NCI-H1092 treated with DMSO at 0.1 percent for 48 hours (cell line): ENCODE measurements at regions not wholly inside any gene's neighbourhood (a gene's known extent, or its start where the extent isn't known, plus 50 kb on each side); places are given as distances from the start of the nearest gene placed in this dataset.
"Not testable (repeated sequence)": the region's sequence is repeated elsewhere in the genome, so short reads cannot be mapped to it uniquely, and the experiment has no call there.

ENCODE experiments used
- DNase-seq: peaks from one replicate; lab custom pipeline; 2025; lab: John Stamatoyannopoulos, UW

- DNase-seq: no peak
Measured at GRCh38 chr2:16726147-16726546, 60.5 kb upstream of the CYRIA start.

- no peak for DNase-seq
Measured at GRCh38 chr2:16725549-16725948, 59.9 kb upstream of the CYRIA start.

DNA sequence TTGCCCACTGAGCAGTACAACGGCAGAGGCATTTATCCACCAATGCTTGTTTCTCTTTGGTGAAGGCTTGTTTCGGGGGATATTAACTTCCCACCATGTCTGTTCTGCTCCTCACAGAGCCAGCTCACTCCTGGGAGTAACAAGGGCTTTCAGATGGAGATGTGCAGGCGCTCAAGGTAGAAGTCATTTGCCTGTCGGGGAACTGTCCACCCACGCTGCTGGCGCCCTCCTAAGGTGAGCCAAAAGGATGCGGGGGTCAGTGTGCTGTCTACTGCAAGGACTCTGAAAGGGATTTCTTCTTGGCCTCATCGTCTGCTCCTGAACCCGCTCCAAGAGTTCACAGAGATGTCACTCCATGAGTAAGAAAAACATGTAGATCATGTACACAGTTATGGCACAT, 57.0 kb upstream of the CYRIA start:
- no peak for DNase-seq

- DNase-seq: no peak
Measured at GRCh38 chr2:16722126-16722525, 56.5 kb upstream of the CYRIA start.

- DNase-seq: not testable (repeated sequence)
Measured at GRCh38 chr2:16721529-16721928, 55.9 kb upstream of the CYRIA start.

DNA sequence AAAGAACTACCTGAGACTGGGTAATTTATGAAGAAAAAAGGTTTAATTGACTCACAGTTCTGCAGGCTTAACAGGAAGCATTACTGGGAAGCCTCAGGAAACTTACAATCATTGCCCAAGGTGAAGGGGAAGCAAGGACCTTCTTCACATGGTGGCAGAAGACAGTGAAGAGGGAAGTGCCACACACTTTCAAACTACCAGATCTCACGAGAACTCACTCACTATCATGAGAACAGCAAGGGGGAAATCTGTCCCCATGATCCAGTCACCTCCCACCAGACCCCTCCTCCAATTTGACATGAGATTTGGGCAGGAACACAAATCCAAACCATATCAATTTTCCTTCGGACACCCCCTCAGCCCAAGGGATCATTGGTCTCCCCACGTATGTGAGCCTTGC, 55.1 kb upstream of the CYRIA start:
- DNase-seq: not testable (repeated sequence)

- DNase-seq: no peak
Measured at GRCh38 chr2:16719485-16719808, 53.8 kb upstream of the CYRIA start.

DNA sequence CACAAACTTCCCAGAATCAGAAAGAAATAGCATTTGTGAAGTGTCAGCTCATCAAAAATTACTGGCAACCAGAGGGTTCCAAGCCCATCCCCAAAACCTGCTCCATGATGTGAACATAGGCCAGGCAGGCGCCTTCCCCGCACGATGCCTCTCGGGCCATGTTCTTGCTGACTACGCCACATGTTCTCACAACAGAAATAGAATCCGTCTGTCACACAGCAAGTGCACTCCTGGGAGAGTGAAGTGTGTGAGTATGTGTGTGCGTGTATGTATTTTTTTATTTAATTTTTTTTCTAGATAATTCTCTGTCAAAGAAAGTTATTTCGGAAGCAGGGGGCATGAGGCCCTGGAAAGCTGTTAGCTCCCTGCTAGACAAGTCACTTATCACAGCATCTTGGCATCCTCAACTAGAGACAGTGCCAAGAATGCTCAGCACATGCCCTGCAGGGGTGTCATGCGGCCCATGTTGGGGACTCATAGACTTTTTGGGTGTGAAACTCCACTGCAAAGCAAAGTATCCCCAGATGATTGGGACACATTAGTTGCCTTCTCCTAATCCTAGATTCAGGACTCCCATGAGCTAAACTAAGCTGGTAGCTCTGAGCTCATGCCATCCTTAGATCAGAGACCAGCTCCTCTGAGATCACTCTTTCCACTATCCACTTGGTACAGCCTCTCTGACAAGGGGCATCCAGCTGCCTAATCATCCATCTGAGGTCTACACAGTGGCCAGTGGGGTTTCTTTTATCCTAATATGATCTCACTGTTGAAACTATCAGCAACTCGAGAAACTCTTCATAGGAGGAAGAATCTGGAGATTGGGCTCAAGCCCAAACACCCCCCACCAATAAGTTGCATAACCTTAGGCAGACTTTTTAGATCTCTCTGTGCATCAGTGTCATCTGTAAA, 53.2 kb upstream of the CYRIA start:
- no peak for DNase-seq

DNA sequence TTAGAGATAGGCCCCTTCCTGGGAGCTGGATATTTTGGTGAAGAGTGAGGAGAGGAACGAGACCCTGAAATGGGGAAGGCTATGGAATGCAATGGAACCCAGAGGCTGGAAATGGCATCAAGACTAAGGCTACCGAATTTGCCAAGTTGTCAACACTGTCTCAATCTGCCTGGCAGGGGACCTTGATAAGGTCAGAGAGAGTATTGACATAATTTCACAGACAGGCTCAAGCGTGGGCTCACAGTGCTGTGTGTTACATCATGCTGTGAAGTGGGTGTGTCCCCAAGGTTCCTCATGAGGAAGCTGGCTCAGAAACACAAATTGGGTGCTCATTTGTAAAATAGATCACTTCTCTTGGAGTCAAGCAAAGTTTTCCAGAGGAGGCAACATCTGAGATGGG, 51.8 kb upstream of the CYRIA start:
- no peak for DNase-seq

- DNase-seq: no peak
Measured at GRCh38 chr2:16716944-16717343, 51.3 kb upstream of the CYRIA start.

DNA sequence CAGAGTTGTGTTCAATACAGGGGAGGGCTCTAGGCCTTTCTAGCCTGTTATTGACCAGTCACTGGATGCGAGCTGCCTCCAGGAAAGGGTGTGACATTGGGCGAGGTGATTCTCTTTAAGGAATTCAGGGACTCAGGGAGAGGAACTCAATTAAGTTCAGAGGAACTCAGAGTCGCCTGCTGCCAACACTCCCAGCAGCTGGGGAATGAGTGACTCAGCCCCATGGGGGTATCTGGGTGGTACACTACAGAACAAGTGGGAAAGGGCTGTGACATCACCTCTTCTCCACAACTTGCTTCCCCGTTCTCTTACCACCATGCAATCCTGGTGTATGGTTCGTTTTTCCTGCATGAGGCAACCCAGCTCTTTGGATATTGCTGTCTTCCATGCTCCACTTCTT, 50.4 kb upstream of the CYRIA start:
- DNase-seq: no peak
